ENCODE measurements at regions not wholly inside any gene's neighbourhood (a gene's known extent, or its start where the extent isn't known, plus 50 kb on each side); places are given as distances from the start of the nearest gene placed in this dataset.

DNA sequence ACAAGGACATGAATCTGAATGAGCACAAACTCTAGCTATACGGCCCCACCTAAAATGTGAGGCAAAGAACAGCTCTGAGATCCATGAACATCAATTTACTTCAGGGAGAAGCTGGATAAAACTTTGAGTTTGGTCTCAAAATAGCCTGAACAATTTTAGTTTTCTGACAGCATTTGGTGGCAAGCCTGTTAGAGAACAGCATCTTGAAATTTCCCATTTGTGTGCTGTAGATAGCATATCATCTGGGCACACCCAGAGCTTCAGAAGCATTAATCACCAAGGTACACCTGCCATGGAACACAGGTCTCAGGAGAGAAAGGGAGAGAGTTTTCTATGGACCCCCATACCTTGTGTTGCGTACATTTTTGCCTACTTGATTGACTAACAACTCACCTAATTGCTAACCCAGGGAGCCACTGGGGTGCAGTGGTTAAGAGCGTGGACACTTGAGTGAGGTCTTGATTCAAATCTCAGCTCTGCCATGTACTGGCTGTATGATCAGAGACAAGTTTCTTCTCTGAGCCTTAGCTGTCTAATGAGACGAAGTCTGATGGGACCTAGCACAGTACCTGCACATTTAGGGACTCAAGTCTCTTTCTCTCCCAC, 264.9 kb downstream of the PIK3R1 start:
- DNase-seq (ENCODE audit: low read depth in 2 of 2) = no peak

- DNase-seq (ENCODE audit: low read depth in 2 of 2) = no peak
Measured at GRCh38 chr5:68482199-68482598, 266.6 kb downstream of the PIK3R1 start.

DNA sequence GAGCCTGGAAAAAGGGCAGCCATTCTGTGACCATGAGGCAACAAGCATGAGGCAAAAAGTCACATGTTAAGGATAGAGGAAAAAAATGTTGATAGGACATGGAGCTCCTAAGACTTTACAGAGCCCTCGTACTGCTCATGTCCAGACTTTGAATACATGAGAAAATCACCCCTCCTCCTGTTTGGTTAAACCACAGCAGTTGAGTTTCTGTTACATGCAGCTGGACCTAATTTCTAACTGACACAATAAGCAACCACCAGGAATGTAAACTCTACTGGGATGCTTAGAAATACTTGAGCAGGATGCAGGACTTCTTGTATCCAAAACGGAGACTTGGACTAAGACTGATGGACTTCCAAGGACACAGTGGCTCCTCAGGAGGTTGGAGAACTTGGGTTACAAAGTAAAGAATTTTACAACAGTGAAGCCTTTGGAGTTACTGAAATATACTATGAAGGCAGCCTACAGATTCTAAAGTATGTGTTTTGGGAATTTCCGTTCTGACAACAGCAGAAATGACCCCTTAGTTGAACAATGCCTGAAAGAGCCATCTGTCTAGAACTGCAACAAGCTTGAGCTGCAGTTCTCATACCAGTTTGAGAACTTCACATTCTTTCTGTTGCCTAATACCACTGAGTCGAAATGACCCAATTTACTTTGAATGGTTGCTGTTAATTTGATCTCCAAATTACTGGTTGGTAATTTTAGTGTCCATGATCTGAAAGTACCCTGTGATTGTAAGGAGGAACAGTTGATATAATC, 268.9 kb downstream of the PIK3R1 start:
- no peak for DNase-seq (ENCODE audit: low read depth in 2 of 2)

DNA sequence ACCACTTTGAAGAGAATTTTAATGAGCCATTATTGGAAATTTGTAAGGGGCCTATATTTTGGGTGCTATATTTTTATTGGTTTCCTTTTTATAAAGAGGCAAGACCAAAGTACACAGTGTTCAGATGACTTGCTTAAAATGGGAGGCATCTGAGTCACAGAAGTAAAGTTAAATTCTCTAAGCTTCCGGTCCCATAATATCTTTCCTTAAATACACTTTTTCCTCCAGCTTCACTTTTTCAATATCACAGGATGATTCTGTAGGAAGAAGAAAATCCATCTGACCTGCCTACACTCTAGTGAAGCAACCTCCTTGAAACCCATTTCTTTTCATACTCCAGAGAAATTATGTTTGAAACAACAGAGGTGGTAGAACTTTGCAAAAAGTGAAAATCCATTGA, 274.0 kb downstream of the PIK3R1 start:
- no peak for DNase-seq (ENCODE audit: low read depth in 2 of 2)

- DNase-seq (ENCODE audit: low read depth in 2 of 2) = no peak
Measured at GRCh38 chr5:68490406-68490805, 274.9 kb downstream of the PIK3R1 start.

DNA sequence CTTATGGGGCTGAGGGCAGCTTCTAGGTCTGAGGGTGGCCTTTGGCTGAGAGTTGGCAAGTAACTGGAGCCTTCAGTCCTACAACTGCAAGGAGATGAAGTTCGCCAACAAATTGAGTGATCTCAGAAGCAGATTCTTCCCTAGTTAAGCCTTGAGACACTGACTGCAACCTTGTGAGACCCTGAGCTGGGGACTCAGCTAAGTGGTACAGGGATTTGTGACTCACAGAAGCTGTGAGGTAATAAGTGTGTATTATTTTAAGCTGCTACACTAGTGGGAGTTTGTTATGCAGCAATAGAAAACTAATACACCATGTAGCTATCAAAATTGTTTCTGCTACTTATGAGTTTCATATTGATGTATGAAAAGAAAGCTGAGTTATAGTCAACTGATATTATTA, 279.2 kb downstream of the PIK3R1 start:
- no peak for DNase-seq (ENCODE audit: low read depth in 2 of 2)

GRCh38 chr5:68499987-68500386, 284.4 kb downstream of the PIK3R1 start:
- no peak for DNase-seq (ENCODE audit: low read depth in 2 of 2)

DNA sequence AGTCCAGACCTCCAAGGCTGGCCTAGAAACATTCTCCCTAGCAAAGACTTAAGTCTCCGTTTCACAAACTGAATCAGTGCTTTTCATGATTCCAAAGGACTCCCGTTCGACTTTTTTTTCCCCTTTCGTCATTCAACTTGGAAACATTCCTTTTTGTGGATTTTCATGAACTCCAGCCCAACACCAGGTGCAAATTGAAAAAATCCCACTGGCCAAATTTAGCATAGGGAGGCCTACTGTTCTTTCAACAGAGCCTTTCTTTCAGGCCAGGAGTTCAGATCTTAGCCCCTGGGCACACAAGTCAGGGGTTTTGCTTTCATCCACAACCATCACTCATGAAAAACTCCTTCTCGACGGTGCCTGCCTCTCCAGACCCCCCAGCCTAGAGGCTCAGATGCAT, 285.3 kb downstream of the PIK3R1 start:
- DNase-seq (ENCODE audit: low read depth in 2 of 2) = no peak

DNA sequence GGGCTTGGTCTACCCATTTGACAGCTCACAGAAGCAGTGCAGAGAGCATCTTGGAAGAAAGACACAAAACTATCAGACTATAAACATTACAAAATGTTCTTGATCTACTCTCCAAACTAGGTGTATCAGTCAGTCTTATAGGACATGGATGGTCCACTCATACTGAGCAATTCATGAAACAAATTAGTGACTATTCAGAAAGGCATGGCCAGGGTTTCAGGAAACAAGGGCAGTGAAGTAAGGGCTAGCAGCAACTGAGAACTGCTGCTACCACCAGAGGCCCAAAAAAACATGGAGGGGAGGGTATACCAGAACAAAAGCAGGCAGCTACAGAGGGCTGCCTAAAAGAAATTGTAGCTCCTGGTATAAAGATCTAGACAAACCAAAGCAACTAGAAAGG, 287.0 kb downstream of the PIK3R1 start:
- DNase-seq (ENCODE audit: low read depth in 2 of 2) = no peak

DNA sequence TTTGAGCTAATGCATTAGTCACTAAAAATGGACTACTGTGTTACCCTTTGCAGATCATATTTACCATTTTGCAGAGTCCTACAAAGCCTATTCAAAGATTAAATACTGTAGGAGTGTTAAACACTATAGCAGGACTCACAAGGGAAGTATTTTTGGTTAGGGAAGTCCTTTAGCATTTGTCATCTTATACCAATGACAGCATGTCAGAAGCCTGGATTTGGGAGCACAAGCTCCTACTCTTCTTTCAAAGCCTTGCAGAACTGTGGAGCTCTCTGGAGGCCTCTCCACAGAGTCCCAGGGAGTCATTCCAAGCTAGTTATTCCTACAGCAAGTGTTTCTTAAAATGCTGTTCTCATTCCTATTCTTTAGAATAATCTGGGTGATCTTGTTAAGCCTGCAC, 288.8 kb downstream of the PIK3R1 start:
- no peak for DNase-seq (ENCODE audit: low read depth in 2 of 2)

- DNase-seq (ENCODE audit: low read depth in 2 of 2) = no peak
Measured at GRCh38 chr5:68505917-68506860, 290.6 kb downstream of the PIK3R1 start.

DNA sequence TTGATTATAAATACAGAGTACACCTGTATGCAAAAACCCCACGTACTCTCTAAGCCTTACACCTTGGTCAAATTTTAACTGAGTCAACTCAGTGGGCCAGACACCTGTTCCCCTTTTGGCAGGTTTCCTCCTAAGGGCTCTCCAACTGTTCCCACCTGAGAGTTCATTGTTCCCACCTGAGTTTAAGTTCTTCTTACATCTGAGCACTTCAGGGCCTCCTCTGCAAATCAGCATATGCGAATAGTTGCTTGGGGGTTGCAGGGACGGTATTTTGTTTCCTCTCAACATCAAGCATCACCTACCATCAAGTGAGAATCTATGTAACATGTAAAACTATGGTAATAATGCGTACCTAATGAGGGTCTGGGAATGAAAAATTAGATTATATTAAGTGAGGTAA, 300.0 kb downstream of the PIK3R1 start:
- DNase-seq (ENCODE audit: low read depth in 2 of 2) = no peak

DNA sequence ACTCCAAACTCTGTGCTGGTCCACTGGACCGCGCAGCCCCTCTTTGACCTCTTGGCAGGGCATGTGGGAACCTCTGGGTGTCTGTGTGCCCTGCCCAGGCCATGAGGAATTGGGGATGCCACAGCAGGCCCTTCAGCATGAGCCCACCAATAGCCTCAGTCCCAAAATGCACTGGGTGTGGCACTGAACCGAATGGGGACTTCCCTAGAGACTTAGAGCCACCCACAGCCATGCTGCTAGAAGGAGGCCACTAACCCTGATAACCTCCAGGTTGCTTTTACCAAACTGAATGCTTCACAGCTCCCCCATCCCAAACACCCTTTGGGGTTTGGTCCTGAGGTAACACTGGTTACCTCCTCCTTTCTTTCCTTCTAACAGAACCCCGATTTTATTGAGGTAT, 302.7 kb downstream of the PIK3R1 start:
- no peak for DNase-seq (ENCODE audit: low read depth in 2 of 2)

DNA sequence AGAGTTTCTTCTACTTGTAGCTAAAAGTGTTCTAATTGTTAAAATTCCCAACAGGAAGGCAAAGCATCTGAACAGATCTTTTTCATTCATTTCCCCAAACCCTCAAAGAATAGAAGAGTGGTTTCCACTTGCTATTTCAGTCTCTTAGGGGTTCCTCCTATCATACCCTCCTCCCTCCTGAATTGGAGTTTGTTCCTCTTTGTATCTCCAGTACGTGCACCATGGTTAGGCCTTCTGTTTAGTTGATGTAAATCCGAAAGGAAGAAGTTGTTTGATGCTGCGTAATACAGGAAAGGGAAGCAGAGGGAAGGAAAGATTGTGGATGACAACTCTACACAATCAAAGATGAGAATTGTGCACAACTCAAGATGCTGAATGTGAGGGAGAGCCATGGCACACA, 303.6 kb downstream of the PIK3R1 start:
- DNase-seq (ENCODE audit: low read depth in 2 of 2) = no peak

DNA sequence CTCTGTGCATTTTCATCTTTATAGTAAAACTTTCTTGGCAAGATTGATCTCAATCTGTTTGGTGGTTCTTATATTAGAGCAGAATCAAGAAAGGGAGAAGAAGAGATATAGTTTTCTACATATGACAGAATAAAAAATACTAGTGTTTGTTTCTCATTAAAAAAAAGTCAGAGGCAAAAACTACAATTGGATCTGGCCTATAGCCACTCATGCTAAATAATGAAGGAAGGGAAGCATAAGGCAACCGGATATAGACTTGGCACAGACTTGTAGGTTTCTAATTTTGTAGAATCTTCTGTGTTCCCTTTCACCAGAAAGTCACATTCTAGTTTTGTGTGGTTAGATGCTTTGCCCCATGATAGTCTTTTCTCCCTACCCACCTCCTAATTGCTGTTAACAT, 306.2 kb downstream of the PIK3R1 start:
- DNase-seq (ENCODE audit: low read depth in 2 of 2) = no peak

GRCh38 chr5:68522863-68523262, 307.3 kb downstream of the PIK3R1 start:
- DNase-seq (ENCODE audit: low read depth in 2 of 2) = no peak

- DNase-seq (ENCODE audit: low read depth in 2 of 2) = no peak
Measured at GRCh38 chr5:68528821-68529273, 313.3 kb downstream of the PIK3R1 start.

- no peak for DNase-seq (ENCODE audit: low read depth in 2 of 2)
Measured at GRCh38 chr5:68529581-68529980, 314.0 kb downstream of the PIK3R1 start.

- no peak for DNase-seq (ENCODE audit: low read depth in 2 of 2)
Measured at GRCh38 chr5:68531970-68532369, 316.4 kb downstream of the PIK3R1 start.

GRCh38 chr5:68533051-68533450, 317.5 kb downstream of the PIK3R1 start:
- DNase-seq (ENCODE audit: low read depth in 2 of 2) = no peak

GRCh38 chr5:68533571-68534084, 318.1 kb downstream of the PIK3R1 start:
- no peak for DNase-seq (ENCODE audit: low read depth in 2 of 2)

All from stimulated activated CD4-positive, alpha-beta T cell treated with anti-CD3 and anti-CD28 coated beads, Interleukin-4, amount 100 ng/mL, for 48 hours (primary cell).